Ovary (tissue), 3 donors: ENCODE measurements at regions not wholly inside any gene's neighbourhood (a gene's known extent, or its start where the extent isn't known, plus 50 kb on each side); places are given as distances from the start of the nearest gene placed in this dataset.
"Not testable (repeated sequence)": the region's sequence is repeated elsewhere in the genome, so short reads cannot be mapped to it uniquely, and the experiment has no call there.

Source experiments
- POLR2A ChIP-seq: fragments of 450-650 bp; IDR thresholded peaks from one replicate; pipeline ENCODE4 v1.6.1; 2017; ENCODE audit warnings: antibody characterized with exemption, mild to moderate bottlenecking, moderate library complexity
- TF ChIP-seq, protein P1 (sequence below), 3 donors: fragments of 450-650 bp in 2 of 3; fragments of 200-600 bp in 1 of 3; IDR thresholded peaks; one replicate each; pipeline versions ENCODE4 v1.5.1 to v1.8.0; 2016 to 2022; ENCODE audit warnings: antibody characterized with exemption in 3 of 3, mild to moderate bottlenecking in 1 of 3
- donor health status: DM: no; HTN: no; CAD: no.

GRCh38 chr4:22630161-22630975 lies 62.4 kb upstream of the GBA3 start:
- TF ChIP-seq, protein P1, sequence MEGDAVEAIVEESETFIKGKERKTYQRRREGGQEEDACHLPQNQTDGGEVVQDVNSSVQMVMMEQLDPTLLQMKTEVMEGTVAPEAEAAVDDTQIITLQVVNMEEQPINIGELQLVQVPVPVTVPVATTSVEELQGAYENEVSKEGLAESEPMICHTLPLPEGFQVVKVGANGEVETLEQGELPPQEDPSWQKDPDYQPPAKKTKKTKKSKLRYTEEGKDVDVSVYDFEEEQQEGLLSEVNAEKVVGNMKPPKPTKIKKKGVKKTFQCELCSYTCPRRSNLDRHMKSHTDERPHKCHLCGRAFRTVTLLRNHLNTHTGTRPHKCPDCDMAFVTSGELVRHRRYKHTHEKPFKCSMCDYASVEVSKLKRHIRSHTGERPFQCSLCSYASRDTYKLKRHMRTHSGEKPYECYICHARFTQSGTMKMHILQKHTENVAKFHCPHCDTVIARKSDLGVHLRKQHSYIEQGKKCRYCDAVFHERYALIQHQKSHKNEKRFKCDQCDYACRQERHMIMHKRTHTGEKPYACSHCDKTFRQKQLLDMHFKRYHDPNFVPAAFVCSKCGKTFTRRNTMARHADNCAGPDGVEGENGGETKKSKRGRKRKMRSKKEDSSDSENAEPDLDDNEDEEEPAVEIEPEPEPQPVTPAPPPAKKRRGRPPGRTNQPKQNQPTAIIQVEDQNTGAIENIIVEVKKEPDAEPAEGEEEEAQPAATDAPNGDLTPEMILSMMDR (IDR thresholded peaks at IDR 0.05) = not testable (repeated sequence)
- TF ChIP-seq POLR2A = not testable (repeated sequence)
